HepG2 (cell line): ENCODE measurements at regions not wholly inside any gene's neighbourhood (a gene's known extent, or its start where the extent isn't known, plus 50 kb on each side); places are given as distances from the start of the nearest gene placed in this dataset.

ENCODE experiments used
- ATAC-seq: fragments of 200-7000 bp; cut with Tn5 transposase; 3 replicates; pipeline ENCODE4 v1.9.1; 2020; ENCODE audit warnings: mild to moderate bottlenecking, moderate library complexity
- BruUV-seq: library from RNA; stranded (reverse); fragments of 400-500 nt; replicated peaks from 2 replicates; lab custom pipeline; 2021; lab: Mats Ljungman, UMichigan
- CTCF ChIA-PET: fragments of 300-600 bp; formaldehyde crosslinking; extraction: SDS; loops from one replicate; lab custom pipeline; 2021; ENCODE audit warnings: low total read pairs, inconsistent platforms, low intra/inter-chr PET ratio; lab: Yijun Ruan, JAX
- POLR2A ChIA-PET: fragments of 350-600 bp; sonication (Branson Sonifier 250); formaldehyde crosslinking; loops from one replicate; lab custom pipeline; 2020; ENCODE audit warnings: antibody characterized with exemption, inconsistent platforms; lab: Yijun Ruan, JAX
- DNase-seq: peaks from one replicate; pipeline ENCODE4 v3.0.0-alpha.2; 2015; ENCODE audit warnings: low spot score
- FAIRE-seq: peaks from 3 replicates; lab custom pipeline; 2011; peaks lifted over from hg19 to GRCh38; lab: Jason Lieb, UNC
- H2AFZ ChIP-seq: one replicate; pipeline ENCODE4 v1.6.1; 2011; ENCODE audit warnings: low read length, inconsistent platforms
- H3K27ac ChIP-seq: fragments of 300-600 bp; 3 replicates; pipeline ENCODE4 v1.8.0; 2011; ENCODE audit warnings: mixed run types, mild to moderate bottlenecking, mixed read lengths, low read length, inconsistent platforms; ENCODE audit not compliant: insufficient read depth; ENCODE audit errors: extremely low read length
- H3K27me3 ChIP-seq, 2 experiments: fragments of 200-600 bp in 1 of 2; 2 replicates in 1 of 2; 3 replicates in 1 of 2; pipeline versions ENCODE4 v1.6.0 to v1.8.0; 2011; ENCODE audit warnings: low read length in 2 of 2, mild to moderate bottlenecking in 2 of 2, moderate library complexity in 2 of 2, inconsistent platforms in 1 of 2; ENCODE audit not compliant: insufficient read depth in 2 of 2, control insufficient read depth in 1 of 2
- H3K36me3 ChIP-seq, 2 experiments: fragments of 200-600 bp in 1 of 2; replicated peaks in 1 of 2; 2 replicates in 1 of 2; 3 replicates in 1 of 2; pipeline versions ENCODE4 v1.5.1 to v1.8.0; 2011; ENCODE audit warnings: low read length in 2 of 2, inconsistent platforms in 1 of 2; ENCODE audit not compliant: insufficient read depth in 2 of 2, control insufficient read depth in 1 of 2
- H3K4me1 ChIP-seq: 2 replicates; pipeline ENCODE4 v1.5.1; 2012; ENCODE audit warnings: low read length, inconsistent platforms; ENCODE audit not compliant: insufficient read depth
- H3K4me2 ChIP-seq: 2 replicates; pipeline ENCODE4 v1.6.0; 2011; ENCODE audit warnings: low read depth, low read length, inconsistent platforms
- H3K4me3 ChIP-seq, 3 experiments: fragments of 200-600 bp in 1 of 3; sonication (generic), shearing (Covaris generic) in 1 of 3; replicated peaks in 1 of 3; 2 replicates each; pipeline ENCODE4 v1.5.1; 2011 to 2016; ENCODE audit warnings: low read length in 3 of 3, inconsistent platforms in 2 of 3, low read depth in 2 of 3, mild to moderate bottlenecking in 2 of 3, control low read depth in 1 of 3, mixed read lengths in 1 of 3; ENCODE audit not compliant: insufficient read depth in 1 of 3
- H3K79me2 ChIP-seq: one replicate; pipeline ENCODE4 v1.6.1; 2011; ENCODE audit warnings: low read length, inconsistent platforms; ENCODE audit not compliant: insufficient read depth
- H3K9ac ChIP-seq: 2 replicates; pipeline ENCODE4 v1.6.0; 2011; ENCODE audit warnings: mild to moderate bottlenecking, low read depth, low read length, inconsistent platforms; ENCODE audit not compliant: insufficient read depth
- H3K9me3 ChIP-seq: 2 replicates; pipeline ENCODE4 v1.5.1; 2012; ENCODE audit warnings: mild to moderate bottlenecking, low read length
- H4K20me1 ChIP-seq: 2 replicates; pipeline ENCODE4 v1.6.0; 2011; ENCODE audit warnings: inconsistent platforms, mild to moderate bottlenecking, low read length, moderate library complexity; ENCODE audit not compliant: insufficient read depth
- AHR ChIP-seq: IDR thresholded peaks from 2 replicates; pipeline ENCODE4 v1.6.1; 2018; ENCODE audit warnings: missing genetic modification reagents, missing compliant biosample characterization
- CREB1 ChIP-seq, 2 experiments: fragments of 450-650 bp in 1 of 2; IDR thresholded peaks; 2 replicates each; pipeline ENCODE4 v1.6.1; 2016 to 2017; ENCODE audit warnings: control low read depth in 1 of 2, mild to moderate bottlenecking in 1 of 2, missing compliant biosample characterization in 1 of 2, missing genetic modification characterization in 1 of 2
- FOXA3 ChIP-seq: IDR thresholded peaks from 2 replicates; pipeline ENCODE4 v1.6.1; 2016; ENCODE audit warnings: missing genetic modification reagents, missing compliant biosample characterization
- MZF1 ChIP-seq: sonication (generic); formaldehyde crosslinking; IDR thresholded peaks from 2 replicates; pipeline ENCODE4 v1.8.1; 2023; ENCODE audit warnings: mild to moderate bottlenecking, missing genetic modification reagents, borderline replicate concordance
- ZSCAN12 ChIP-seq: sonication (generic); formaldehyde crosslinking; IDR thresholded peaks from 2 replicates; pipeline ENCODE4 v1.9.0; 2021; ENCODE audit warnings: mild to moderate bottlenecking, missing genetic modification reagents
- WGBS: methylation state at CpG from one replicate; pipeline ENCODE4 v1.1.6; 2017; ENCODE audit warnings: low lambda C conversion rate; 5-methylcytosine and 5-hydroxymethylcytosine counted together
- in situ Hi-C: cut with HindIII; loops from 2 replicates; pipeline ENCODE4 v1.10.0; 2017; ENCODE audit warnings: low pct_unique_long_range_greater_than_20kb; ENCODE audit not compliant: extremely low pct_ligation_motif_present
- intact Hi-C: fragments of 100-400 bp; cut with micrococcal nuclease; formaldehyde crosslinking; loops from one replicate; pipeline ENCODE4 v1.10.0; 2022; ENCODE audit not compliant: unreplicated experiment
- TF ChIP-seq, protein P1 (sequence below): sonication (generic); formaldehyde crosslinking; IDR thresholded peaks from 2 replicates; pipeline ENCODE4 v1.4.0; 2020; ENCODE audit warnings: missing genetic modification reagents

DNA sequence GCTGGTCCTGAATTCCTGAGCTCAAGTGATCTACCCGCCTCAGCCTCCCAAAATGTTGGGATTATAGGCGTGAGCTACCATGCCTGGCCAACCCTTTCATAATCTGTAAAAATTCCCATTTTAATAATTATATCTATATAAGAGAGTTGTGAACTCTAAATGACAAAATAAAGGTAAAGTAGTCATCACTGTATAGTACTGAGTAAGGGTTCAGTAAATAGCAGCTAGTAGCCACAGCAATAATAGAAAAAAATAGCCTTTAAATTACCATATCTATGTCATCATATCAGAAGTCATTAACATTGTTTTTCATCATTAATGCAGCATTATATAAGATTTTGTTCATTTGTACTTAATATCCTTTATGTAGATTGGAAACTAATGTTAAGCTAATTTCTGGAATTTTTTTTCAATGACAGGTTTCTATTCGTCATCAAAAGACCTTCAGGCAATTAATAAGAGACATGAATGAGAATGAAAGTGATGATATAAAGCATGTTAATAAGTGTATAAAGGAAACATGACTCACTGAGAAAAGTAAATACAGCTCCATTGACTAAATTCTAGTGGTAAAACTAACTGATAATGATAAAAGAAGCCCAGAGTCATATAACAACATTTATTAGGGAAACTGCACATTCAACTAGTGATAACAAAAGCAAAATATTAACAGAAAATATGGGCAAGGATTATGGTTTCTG is 85.9 kb upstream of the UGT8 start:
- intact Hi-C loops: no loop called here

GRCh38 chr4:114519368-114519767 is 79.2 kb upstream of the UGT8 start:
- H3K4me1 ChIP-seq: no peaks in the 10 kb centered on the region
- no peak overlapping the region for H2AFZ ChIP-seq
- H3K27ac ChIP-seq: no peak overlapping the region
- no peak for TF ChIP-seq FOXA3 (CRISPR knock-in tag)
- BruUV-seq: no TSS peak
- no peaks in the 10 kb centered on the region for H3K79me2 ChIP-seq
- in situ Hi-C loops: no loop called here
- no peak overlapping the region for H3K4me2 ChIP-seq
- H3K9ac ChIP-seq: no peak overlapping the region
- no peaks in the 10 kb centered on the region for H4K20me1 ChIP-seq
- FAIRE-seq (no peak), DNase-seq (no peak), ATAC-seq (no peak)
- H3K4me3 ChIP-seq: no peak overlapping the region
- H3K36me3 ChIP-seq: no peaks in the 10 kb centered on the region
- no peaks in the 10 kb centered on the region for H3K27me3 ChIP-seq
- CTCF ChIA-PET: no interaction called here
- 3% methylated on average over 2 of the region's 2 CpGs for WGBS
- H3K9me3 ChIP-seq: peaks cover 20% of the 10 kb centered on the region
- intact Hi-C loops: no loop called here
- POLR2A ChIA-PET: no interaction called here

More for the DNA sequence above, 85.9 kb upstream of the UGT8 start:
- H3K9me3 ChIP-seq: no peaks in the 10 kb centered on the region
- H3K27me3 ChIP-seq: no peaks in the 10 kb centered on the region
- no peak for ATAC-seq
- in situ Hi-C loops: no loop called here
- no peaks in the 10 kb centered on the region for H4K20me1 ChIP-seq
- no peaks in the 10 kb centered on the region for H3K36me3 ChIP-seq
- H3K4me1 ChIP-seq: no peaks in the 10 kb centered on the region
- H3K4me2 ChIP-seq: no peak overlapping the region
- H3K4me3 ChIP-seq: no peak overlapping the region
- no peak overlapping the region for H3K9ac ChIP-seq
- POLR2A ChIA-PET: no interaction called here
- no TSS peak for BruUV-seq
- 4% methylated on average over 3 of the region's 3 CpGs for WGBS
- H3K27ac ChIP-seq: no peak overlapping the region
- TF ChIP-seq CREB1 (IDR thresholded peaks at IDR 0.05): peak; percentile 25; the same call in 1 of the 2 replicates
- no peak for TF ChIP-seq CREB1 (CRISPR knock-in tag; IDR thresholded peaks at IDR 0.05)
- TF ChIP-seq AHR (CRISPR knock-in tag): no peak
- TF ChIP-seq, protein P1, sequence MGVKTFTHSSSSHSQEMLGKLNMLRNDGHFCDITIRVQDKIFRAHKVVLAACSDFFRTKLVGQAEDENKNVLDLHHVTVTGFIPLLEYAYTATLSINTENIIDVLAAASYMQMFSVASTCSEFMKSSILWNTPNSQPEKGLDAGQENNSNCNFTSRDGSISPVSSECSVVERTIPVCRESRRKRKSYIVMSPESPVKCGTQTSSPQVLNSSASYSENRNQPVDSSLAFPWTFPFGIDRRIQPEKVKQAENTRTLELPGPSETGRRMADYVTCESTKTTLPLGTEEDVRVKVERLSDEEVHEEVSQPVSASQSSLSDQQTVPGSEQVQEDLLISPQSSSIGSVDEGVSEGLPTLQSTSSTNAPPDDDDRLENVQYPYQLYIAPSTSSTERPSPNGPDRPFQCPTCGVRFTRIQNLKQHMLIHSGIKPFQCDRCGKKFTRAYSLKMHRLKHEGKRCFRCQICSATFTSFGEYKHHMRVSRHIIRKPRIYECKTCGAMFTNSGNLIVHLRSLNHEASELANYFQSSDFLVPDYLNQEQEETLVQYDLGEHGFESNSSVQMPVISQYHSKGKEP (CRISPR knock-in tag): no peak
- no peak for TF ChIP-seq MZF1
- TF ChIP-seq ZSCAN12 (CRISPR knock-in tag): no peak
- TF ChIP-seq, all 625 proteins: peak for 1
- DNase-seq: no peak
- no peak for FAIRE-seq
- no peak overlapping the region for H2AFZ ChIP-seq
- no peaks in the 10 kb centered on the region for H3K79me2 ChIP-seq
- CTCF ChIA-PET: no interaction called here
